SK-N-MC (cell line): ENCODE measurements at regions not wholly inside any gene's neighbourhood (a gene's known extent, or its start where the extent isn't known, plus 50 kb on each side); places are given as distances from the start of the nearest gene placed in this dataset.

Experiments
- DNase-seq: peaks from one replicate; pipeline ENCODE4 v3.0.0-alpha.2; 2011; ENCODE audit warnings: low read depth, low spot score
- H3K27ac ChIP-seq: fragments of 200-600 bp; sonication (generic); 2 replicates; pipeline ENCODE4 v1.5.1; 2016; ENCODE audit warnings: mixed run types
- H3K36me3 ChIP-seq: fragments of 200-600 bp; sonication (generic); 2 replicates; pipeline ENCODE4 v1.6.1; 2017; ENCODE audit warnings: antibody characterized with exemption, low read length, mixed read lengths; ENCODE audit not compliant: insufficient read depth
- H3K4me3 ChIP-seq: fragments of 200-600 bp; sonication (generic); 2 replicates; pipeline ENCODE4 v1.5.1; 2016
- H3K9ac ChIP-seq: fragments of 200-600 bp; sonication (generic); 2 replicates; pipeline ENCODE4 v1.8.0; 2017; ENCODE audit warnings: mixed run types, mixed read lengths; ENCODE audit not compliant: insufficient read length
- H3K9me3 ChIP-seq: fragments of 200-600 bp; sonication (generic); 2 replicates; pipeline ENCODE4 v1.6.1; 2017; ENCODE audit warnings: low read depth, mild to moderate bottlenecking, antibody characterized with exemption, low read length, moderate library complexity, mixed read lengths
- EZH2 ChIP-seq: fragments of 200-600 bp; sonication (generic); IDR thresholded peaks from one replicate; pipeline ENCODE4 v1.6.1; 2017; ENCODE audit warnings: antibody characterized with exemption
- FOXP2 ChIP-seq: optimal IDR thresholded peaks from 2 replicates; pipeline ENCODE3; 2011; ENCODE audit warnings: mild to moderate bottlenecking, moderate library complexity; ENCODE audit not compliant: insufficient read depth; ENCODE audit errors: extremely low read length, control extremely low read depth
- POLR2AphosphoS5 ChIP-seq: IDR thresholded peaks from 2 replicates; pipeline ENCODE4 v1.6.1; 2012; ENCODE audit warnings: mild to moderate bottlenecking, low read depth, low read length, borderline replicate concordance

- Histone ChIP-seq H3K9me3 (no peaks in the 10 kb centered on the region), H3K9ac (no peak overlapping the region), H3K27ac (peak overlapping the region; percentile 90), H3K4me3 (peak overlapping the region; percentile 67), H3K36me3 (no peaks in the 10 kb centered on the region)
- DNase-seq: no peak
- TF ChIP-seq EZH2 (no peak), FOXP2 (no peak), POLR2AphosphoS5 (no peak)
Measured at GRCh38 chr14:87567618-87568295, 425.2 kb downstream of the GALC start.

- DNase-seq: peak; percentile 83
- no peaks in the 10 kb centered on the region for H3K36me3 ChIP-seq
- peak overlapping the region; percentile 90 for H3K27ac ChIP-seq
- TF ChIP-seq EZH2: no peak
- TF ChIP-seq POLR2AphosphoS5: no peak
- TF ChIP-seq FOXP2: no peak
- peak overlapping the region; percentile 67 for H3K4me3 ChIP-seq
- H3K9me3 ChIP-seq: no peaks in the 10 kb centered on the region
- H3K9ac ChIP-seq: no peak overlapping the region
Measured at GRCh38 chr14:87566991-87567390, 426.0 kb downstream of the GALC start.

DNA sequence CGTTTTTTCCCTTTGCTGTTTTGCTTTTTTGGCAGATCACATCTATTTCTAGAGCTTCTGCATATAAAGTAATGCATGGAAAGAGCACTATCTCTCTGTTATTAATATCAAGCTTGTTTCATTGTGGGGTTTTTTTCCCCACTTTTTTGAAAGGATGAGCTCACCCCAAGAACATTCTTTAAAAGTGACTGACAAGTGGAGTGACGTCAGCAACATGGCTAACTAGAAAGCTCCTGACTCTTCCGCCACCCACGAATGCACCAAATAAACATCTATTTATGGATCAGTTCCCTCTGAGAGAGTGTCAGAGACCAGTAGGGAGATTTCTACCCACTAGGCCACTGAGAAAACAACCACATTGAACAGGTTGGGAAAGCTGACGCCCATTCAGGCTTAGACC lies 445.4 kb downstream of the GALC start:
- no peak overlapping the region for H3K9ac ChIP-seq
- no peak overlapping the region for H3K4me3 ChIP-seq
- H3K27ac ChIP-seq: no peak overlapping the region
- DNase-seq: no peak
- TF ChIP-seq FOXP2 (no peak), POLR2AphosphoS5 (no peak), EZH2 (no peak)
- H3K9me3 ChIP-seq: no peaks in the 10 kb centered on the region
- H3K36me3 ChIP-seq: no peaks in the 10 kb centered on the region

- no peaks in the 10 kb centered on the region for H3K36me3 ChIP-seq
- no peak overlapping the region for H3K27ac ChIP-seq
- TF ChIP-seq POLR2AphosphoS5 (no peak), FOXP2 (no peak), EZH2 (no peak)
- no peak for DNase-seq
- no peak overlapping the region for H3K9ac ChIP-seq
- no peak overlapping the region for H3K4me3 ChIP-seq
- no peaks in the 10 kb centered on the region for H3K9me3 ChIP-seq
Measured at GRCh38 chr14:87542288-87542687, 450.7 kb downstream of the GALC start.

DNA sequence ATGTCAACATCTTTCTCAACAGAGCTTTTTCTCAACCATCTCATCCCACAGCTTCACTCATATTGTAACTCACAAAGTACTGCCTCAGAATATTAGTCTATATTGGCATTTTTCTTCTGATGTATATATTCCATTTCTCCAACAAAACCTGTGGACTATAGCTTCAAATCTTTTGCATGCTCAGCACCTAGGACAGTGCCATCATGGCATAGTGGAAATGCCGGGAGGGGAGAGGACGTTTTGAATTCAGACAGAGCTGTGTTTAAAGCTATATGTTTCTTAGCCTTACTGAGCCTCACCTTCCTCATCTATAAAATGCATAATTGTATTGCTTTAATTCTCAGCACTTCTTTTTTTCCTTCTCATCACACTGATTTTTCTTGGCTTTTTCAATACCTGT lies 452.6 kb downstream of the GALC start:
- TF ChIP-seq EZH2: no peak
- no peak for TF ChIP-seq FOXP2
- TF ChIP-seq POLR2AphosphoS5: no peak
- no peak overlapping the region for H3K9ac ChIP-seq
- no peaks in the 10 kb centered on the region for H3K36me3 ChIP-seq
- H3K4me3 ChIP-seq: no peak overlapping the region
- DNase-seq: no peak
- H3K9me3 ChIP-seq: no peaks in the 10 kb centered on the region
- H3K27ac ChIP-seq: no peak overlapping the region

GRCh38 chr14:87529081-87529480 lies 463.9 kb downstream of the GALC start:
- TF ChIP-seq FOXP2 (no peak), POLR2AphosphoS5 (no peak), EZH2 (no peak)
- Histone ChIP-seq H3K36me3 (no peaks in the 10 kb centered on the region), H3K27ac (no peak overlapping the region), H3K9me3 (no peaks in the 10 kb centered on the region), H3K4me3 (no peak overlapping the region), H3K9ac (no peak overlapping the region)
- DNase-seq: no peak

GRCh38 chr14:87526731-87527130 lies 466.3 kb downstream of the GALC start:
- TF ChIP-seq FOXP2: no peak
- TF ChIP-seq POLR2AphosphoS5: no peak
- Histone ChIP-seq H3K4me3 (no peak overlapping the region), H3K27ac (no peak overlapping the region), H3K36me3 (no peaks in the 10 kb centered on the region), H3K9ac (no peak overlapping the region), H3K9me3 (no peaks in the 10 kb centered on the region)
- DNase-seq: no peak

DNA sequence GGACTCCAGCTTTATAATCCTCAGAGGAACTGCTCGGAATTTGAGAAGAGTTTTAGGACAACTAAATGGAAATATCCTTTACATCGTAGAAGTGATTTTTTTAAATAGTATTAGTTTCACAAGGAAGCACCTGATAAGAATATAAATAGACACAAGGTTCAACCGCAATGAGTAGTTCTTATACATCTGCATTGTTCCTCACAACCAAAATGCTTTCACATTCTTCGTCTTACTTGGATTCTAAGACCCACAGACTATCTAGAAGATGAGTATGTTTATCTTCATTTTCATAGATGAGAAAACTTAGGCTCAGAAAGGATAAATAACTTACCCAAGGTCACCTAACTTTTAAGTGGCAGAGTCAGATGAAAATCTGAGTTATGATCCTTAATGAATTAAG lies 469.0 kb downstream of the GALC start:
- no peak overlapping the region for H3K9ac ChIP-seq
- H3K4me3 ChIP-seq: no peak overlapping the region
- no peaks in the 10 kb centered on the region for H3K9me3 ChIP-seq
- no peaks in the 10 kb centered on the region for H3K36me3 ChIP-seq
- TF ChIP-seq EZH2 (no peak), POLR2AphosphoS5 (no peak), FOXP2 (no peak)
- DNase-seq: no peak
- H3K27ac ChIP-seq: no peak overlapping the region

DNA sequence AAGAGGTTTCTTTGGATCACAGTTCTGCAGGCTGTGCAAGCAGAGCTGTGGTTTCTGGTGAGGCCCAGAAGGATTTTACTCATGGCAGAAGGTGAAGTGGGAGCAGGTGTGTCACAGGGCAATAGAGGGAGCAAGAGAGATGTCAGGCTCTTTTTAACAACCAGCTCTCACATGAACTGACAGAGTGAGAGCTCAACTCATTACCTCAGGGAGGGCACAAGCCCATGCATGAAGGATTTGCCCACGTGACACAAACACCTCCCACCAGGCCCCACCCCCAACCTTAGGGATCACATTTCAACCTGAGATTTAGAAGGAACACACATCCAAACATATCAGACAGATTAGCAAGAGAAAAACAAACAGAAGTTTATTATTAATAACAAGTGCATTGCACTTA lies 470.4 kb downstream of the GALC start:
- Histone ChIP-seq H3K9me3 (no peaks in the 10 kb centered on the region; the same call in 1 of the 2 replicates), H3K9ac (no peak overlapping the region), H3K27ac (no peak overlapping the region), H3K4me3 (no peak overlapping the region), H3K36me3 (no peaks in the 10 kb centered on the region)
- DNase-seq: no peak
- TF ChIP-seq POLR2AphosphoS5: no peak
- TF ChIP-seq FOXP2: no peak
- no peak for TF ChIP-seq EZH2
